ENCODE measurements at regions not wholly inside any gene's neighbourhood (a gene's known extent, or its start where the extent isn't known, plus 50 kb on each side); places are given as distances from the start of the nearest gene placed in this dataset.

- H3K9me3 ChIP-seq (ENCODE audit: low read length) = no peaks in the 10 kb centered on the region
- no peak overlapping the region for H3K27ac ChIP-seq (ENCODE audit: extremely low read length, insufficient read depth, low read length)
- FAIRE-seq = no peak
- H3K4me2 ChIP-seq (ENCODE audit: low read depth, low read length) = no peak overlapping the region
- no peak for DNase-seq (ENCODE audit: low spot score)
- CTCF ChIA-PET (ENCODE audit: low intra/inter-chr PET ratio, low total read pairs) = no interaction called here
- no peaks in the 10 kb centered on the region for H4K20me1 ChIP-seq (ENCODE audit: insufficient read depth, low read length)
- no peak overlapping the region for H2AFZ ChIP-seq (ENCODE audit: low read length)
- POLR2A ChIA-PET = no interaction called here
- intact Hi-C loops (cut with micrococcal nuclease; ENCODE audit: unreplicated experiment) = no loop called here
- peak; percentile 81 for ATAC-seq
- BruUV-seq (replicated peaks) = no TSS peak
- no peak overlapping the region for H3K9ac ChIP-seq (ENCODE audit: insufficient read depth, low read depth, low read length)
- no peaks in the 10 kb centered on the region for H3K79me2 ChIP-seq (ENCODE audit: insufficient read depth, low read length)
- H3K4me1 ChIP-seq (ENCODE audit: insufficient read depth, low read length) = no peaks in the 10 kb centered on the region
- in situ Hi-C loops (cut with HindIII; ENCODE audit: extremely low pct_ligation_motif_present, low pct_unique_long_range_greater_than_20kb) = no loop called here
- H3K4me3 ChIP-seq (replicated peaks in 1 of 3; ENCODE audit: insufficient read depth in 1 of 3, low read depth in 2 of 3, low read length in 3 of 3) = no peak overlapping the region
- WGBS (ENCODE audit: low lambda C conversion rate) = 80% methylated on average over 4 of the region's 4 CpGs
- no peaks in the 10 kb centered on the region for H3K36me3 ChIP-seq (replicated peaks in 1 of 2; ENCODE audit: control insufficient read depth in 1 of 2, insufficient read depth in 2 of 2, low read length in 2 of 2)
- TF ChIP-seq CTCF (CRISPR knock-in tag; IDR thresholded peaks at IDR 0.05) (peak; percentile 35), HOXA7 (CRISPR knock-in tag; IDR thresholded peaks at IDR 0.05) (no peak), STAG1 (CRISPR knock-in tag; IDR thresholded peaks at IDR 0.05) (peak; percentile 15; the same call in 1 of the 2 replicates)
- H3K27me3 ChIP-seq (ENCODE audit: control insufficient read depth in 1 of 2, insufficient read depth in 2 of 2, low read length in 2 of 2) = no peaks in the 10 kb centered on the region; a peak in 2 of 5 replicates
Measured at GRCh38 chr11:112355726-112356125, 95.1 kb upstream of the PLET1 start.

GRCh38 chr11:112357488-112357887 is 96.8 kb upstream of the PLET1 start:
- in situ Hi-C loops (cut with HindIII; ENCODE audit: extremely low pct_ligation_motif_present, low pct_unique_long_range_greater_than_20kb) (no loop called here), intact Hi-C loops (cut with micrococcal nuclease; ENCODE audit: unreplicated experiment) (no loop called here)
- no peaks in the 10 kb centered on the region for H3K79me2 ChIP-seq (ENCODE audit: insufficient read depth, low read length)
- FAIRE-seq (no peak), DNase-seq (ENCODE audit: low spot score) (no peak), ATAC-seq (no peak)
- H3K9ac ChIP-seq (ENCODE audit: insufficient read depth, low read depth, low read length) = no peak overlapping the region
- no peak overlapping the region for H3K27ac ChIP-seq (ENCODE audit: extremely low read length, insufficient read depth, low read length)
- BruUV-seq (replicated peaks) = no TSS peak
- ChIA-PET POLR2A (no interaction called here), CTCF (ENCODE audit: low intra/inter-chr PET ratio, low total read pairs) (no interaction called here)
- no peak overlapping the region for H3K4me2 ChIP-seq (ENCODE audit: low read depth, low read length)
- no peak for TF ChIP-seq JUN (CRISPR knock-in tag; IDR thresholded peaks at IDR 0.05)
- no peak for TF ChIP-seq ZNF800 (CRISPR knock-in tag; IDR thresholded peaks at IDR 0.05)
- no peak for TF ChIP-seq BCL6 (CRISPR knock-in tag; IDR thresholded peaks at IDR 0.05)
- no peak for TF ChIP-seq REPIN1 (CRISPR knock-in tag; IDR thresholded peaks at IDR 0.05; ENCODE audit: borderline replicate concordance, low read depth)
- no peak for TF ChIP-seq XBP1 (CRISPR knock-in tag; IDR thresholded peaks at IDR 0.05)
- no peak for TF ChIP-seq ZKSCAN5 (CRISPR knock-in tag; IDR thresholded peaks at IDR 0.05)
- no peak for TF ChIP-seq RARA (CRISPR knock-in tag; IDR thresholded peaks at IDR 0.05)
- TF ChIP-seq ZNF350 (CRISPR knock-in tag; IDR thresholded peaks at IDR 0.05; ENCODE audit: borderline replicate concordance, low read depth) = no peak
- no peak for TF ChIP-seq NR1H2 (CRISPR knock-in tag; IDR thresholded peaks at IDR 0.05; ENCODE audit: borderline replicate concordance, low read depth)
- no peak for TF ChIP-seq ZNF101 (CRISPR knock-in tag; IDR thresholded peaks at IDR 0.05; ENCODE audit: borderline replicate concordance, low read depth)
- no peak for TF ChIP-seq ZNF598 (CRISPR knock-in tag; IDR thresholded peaks at IDR 0.05; ENCODE audit: borderline replicate concordance)
- TF ChIP-seq ATAD3A (CRISPR knock-in tag; IDR thresholded peaks at IDR 0.05) = no peak
- WGBS (ENCODE audit: low lambda C conversion rate) = 0% methylated on average over 1 of the region's 2 CpGs
- H3K4me3 ChIP-seq (replicated peaks in 1 of 3; ENCODE audit: insufficient read depth in 1 of 3, low read depth in 2 of 3, low read length in 3 of 3) = no peak overlapping the region
- H3K4me1 ChIP-seq (ENCODE audit: insufficient read depth, low read length) = no peaks in the 10 kb centered on the region
- H3K9me3 ChIP-seq (ENCODE audit: low read length) = no peaks in the 10 kb centered on the region
- H3K36me3 ChIP-seq (replicated peaks in 1 of 2; ENCODE audit: control insufficient read depth in 1 of 2, insufficient read depth in 2 of 2, low read length in 2 of 2) = no peaks in the 10 kb centered on the region
- H2AFZ ChIP-seq (ENCODE audit: low read length) = no peak overlapping the region
- no peaks in the 10 kb centered on the region for H4K20me1 ChIP-seq (ENCODE audit: insufficient read depth, low read length)
- no peaks in the 10 kb centered on the region; a peak in 2 of 5 replicates for H3K27me3 ChIP-seq (ENCODE audit: control insufficient read depth in 1 of 2, insufficient read depth in 2 of 2, low read length in 2 of 2)

Data from HepG2 (cell line).